Gastroesophageal sphincter (tissue), 3 donors: ENCODE measurements at regions not wholly inside any gene's neighbourhood (a gene's known extent, or its start where the extent isn't known, plus 50 kb on each side); places are given as distances from the start of the nearest gene placed in this dataset.

Experiments
- CTCF ChIP-seq, 4 experiments: fragments of 200-600 bp in 2 of 4; fragments of 450-650 bp in 2 of 4; sonication (generic) in 1 of 4; IDR thresholded peaks; one replicate each; pipeline ENCODE4 v1.5.1; 2017 to 2019; ENCODE audit warnings: antibody characterized with exemption in 4 of 4, mild to moderate bottlenecking in 2 of 4, moderate library complexity in 2 of 4
- EP300 ChIP-seq: sonication (generic); formaldehyde crosslinking; IDR thresholded peaks from one replicate; pipeline ENCODE4 v1.6.1; 2017; ENCODE audit warnings: antibody characterized with exemption, mild to moderate bottlenecking
- POLR2A ChIP-seq, 2 donors: fragments of 450-650 bp; IDR thresholded peaks; one replicate each; pipeline ENCODE4 v1.6.1; 2017; ENCODE audit warnings: antibody characterized with exemption in 2 of 2, mild to moderate bottlenecking in 2 of 2, moderate library complexity in 1 of 2
- POLR2AphosphoS5 ChIP-seq: sonication (generic); formaldehyde crosslinking; IDR thresholded peaks from one replicate; pipeline ENCODE4 v1.6.1; 2017; ENCODE audit warnings: antibody characterized with exemption

- no peak for TF ChIP-seq CTCF (IDR thresholded peaks at IDR 0.05)
- no peak for TF ChIP-seq POLR2AphosphoS5
- no peak for TF ChIP-seq POLR2A (IDR thresholded peaks at IDR 0.05)
- TF ChIP-seq EP300 = no peak
Measured at GRCh38 chr3:178907081-178907480, 164.5 kb downstream of the ZMAT3 start.
